CD8-positive, alpha-beta memory T cell (primary cell): ENCODE measurements at regions not wholly inside any gene's neighbourhood (a gene's known extent, or its start where the extent isn't known, plus 50 kb on each side); places are given as distances from the start of the nearest gene placed in this dataset.
A peak's percentile ranks its signal among the peaks of the same experiment; 100 is the strongest.

Experiments
- CTCF ChIA-PET: fragments of 350-600 bp; sonication (Branson Sonifier 250); formaldehyde crosslinking; loops from one replicate; lab custom pipeline; 2021; ENCODE audit warnings: antibody characterized with exemption; lab: Charles Lee
- POLR2A ChIA-PET: fragments of 350-600 bp; sonication (Branson Sonifier 250); formaldehyde crosslinking; loops from one replicate; lab custom pipeline; 2021; ENCODE audit warnings: antibody characterized with exemption; lab: Charles Lee
- DNase-seq, 5 donors: peaks; one replicate each; pipeline versions ENCODE4 v3.0.0 to v3.0.0-alpha.2; 2020 to 2022; ENCODE audit warnings: mixed read lengths in 1 of 5
- H3K27ac ChIP-seq: one replicate; pipeline ENCODE4 v1.7.0; 2013; ENCODE audit warnings: low read depth, mild to moderate bottlenecking, low read length, moderate library complexity
- H3K27me3 ChIP-seq: 2 replicates; pipeline ENCODE4 v1.7.0; 2013; ENCODE audit warnings: low read length, mild to moderate bottlenecking; ENCODE audit not compliant: insufficient read depth, poor library complexity, severe bottlenecking
- H3K36me3 ChIP-seq: 2 replicates; pipeline ENCODE4 v1.7.0; 2013; ENCODE audit warnings: mild to moderate bottlenecking, low read length, moderate library complexity; ENCODE audit not compliant: insufficient read depth
- H3K4me1 ChIP-seq: 2 replicates; pipeline ENCODE4 v1.7.0; 2013; ENCODE audit warnings: mild to moderate bottlenecking, low read length, moderate library complexity; ENCODE audit not compliant: insufficient read depth
- H3K4me3 ChIP-seq: 2 replicates; pipeline ENCODE4 v1.7.0; 2013; ENCODE audit warnings: mild to moderate bottlenecking, low read length
- H3K9me3 ChIP-seq: 2 replicates; pipeline ENCODE4 v1.7.0; 2013; ENCODE audit warnings: mild to moderate bottlenecking, low read length
- H3K27ac Mint-ChIP-seq, 8 donors: one replicate each; pipeline ENCODE4 v1.8.0; 2020 to 2021; ENCODE audit warnings: mixed read lengths in 8 of 8, mild to moderate bottlenecking in 6 of 8, inconsistent platforms in 3 of 8, moderate library complexity in 3 of 8
- H3K27me3 Mint-ChIP-seq, 2 donors: one replicate each; pipeline ENCODE4 v1.8.0; 2020 to 2021; ENCODE audit warnings: mixed read lengths in 2 of 2, mild to moderate bottlenecking in 1 of 2, moderate library complexity in 1 of 2
- H3K36me3 Mint-ChIP-seq, 3 donors: one replicate each; pipeline ENCODE4 v1.8.0; 2020 to 2021; ENCODE audit warnings: mixed read lengths in 3 of 3, inconsistent platforms in 1 of 3, mild to moderate bottlenecking in 1 of 3
- H3K4me1 Mint-ChIP-seq, 3 donors: one replicate each; pipeline ENCODE4 v1.8.0; 2020 to 2021; ENCODE audit warnings: mixed read lengths in 3 of 3, inconsistent platforms in 1 of 3, mild to moderate bottlenecking in 1 of 3
- H3K4me3 Mint-ChIP-seq, 7 donors: one replicate each; pipeline ENCODE4 v1.8.0; 2020 to 2021; ENCODE audit warnings: mixed read lengths in 7 of 7, mild to moderate bottlenecking in 6 of 7, moderate library complexity in 4 of 7, inconsistent platforms in 2 of 7
- H3K9me3 Mint-ChIP-seq, 5 donors: one replicate each; pipeline ENCODE4 v1.8.0; 2020 to 2022; ENCODE audit warnings: mixed read lengths in 5 of 5, mild to moderate bottlenecking in 3 of 5, moderate library complexity in 2 of 5, inconsistent platforms in 1 of 5

GRCh38 chr11:34793666-34794065 lies 122.5 kb downstream of the APIP start:
- POLR2A ChIA-PET: no interaction called here
- Mint-ChIP-seq H3K4me1 (no peaks in the 10 kb centered on the region), H3K36me3 (no peaks in the 10 kb centered on the region), H3K9me3 (peaks cover 0 to 5% (median 0%) of the 10 kb centered on the region in 5 donors), H3K27me3 (peaks cover 14 to 20% of the 10 kb centered on the region in 2 donors), H3K4me3 (no peak overlapping the region), H3K27ac (no peak overlapping the region)
- H3K4me1 ChIP-seq: no peaks in the 10 kb centered on the region
- CTCF ChIA-PET: no interaction called here
- H3K9me3 ChIP-seq: no peaks in the 10 kb centered on the region
- H3K36me3 ChIP-seq: no peaks in the 10 kb centered on the region
- no peak overlapping the region for H3K27ac ChIP-seq
- H3K4me3 ChIP-seq: no peak overlapping the region
- H3K27me3 ChIP-seq: no peaks in the 10 kb centered on the region
- DNase-seq: no peak

- Histone ChIP-seq H3K4me1 (no peaks in the 10 kb centered on the region), H3K27me3 (no peaks in the 10 kb centered on the region), H3K27ac (no peak overlapping the region), H3K4me3 (no peak overlapping the region), H3K9me3 (no peaks in the 10 kb centered on the region), H3K36me3 (no peaks in the 10 kb centered on the region)
- ChIA-PET POLR2A (no interaction called here), CTCF (no interaction called here)
- Mint-ChIP-seq H3K27me3 (peaks cover 12 to 16% of the 10 kb centered on the region in 2 donors), H3K36me3 (no peaks in the 10 kb centered on the region), H3K27ac (no peak overlapping the region), H3K4me1 (no peaks in the 10 kb centered on the region), H3K4me3 (no peak overlapping the region), H3K9me3 (peaks cover 0 to 5% (median 0%) of the 10 kb centered on the region in 5 donors)
- DNase-seq: no peak
Observed at GRCh38 chr11:34792814-34793258, 123.3 kb downstream of the APIP start.

- no peaks in the 10 kb centered on the region for H3K27me3 ChIP-seq
- Mint-ChIP-seq H3K9me3 (peaks cover 0 to 5% (median 0%) of the 10 kb centered on the region in 5 donors), H3K27me3 (peaks cover 12 to 16% of the 10 kb centered on the region in 2 donors), H3K36me3 (no peaks in the 10 kb centered on the region), H3K27ac (no peak overlapping the region), H3K4me3 (no peak overlapping the region), H3K4me1 (no peaks in the 10 kb centered on the region)
- ChIA-PET POLR2A (no interaction called here), CTCF (no interaction called here)
- H3K9me3 ChIP-seq: no peaks in the 10 kb centered on the region
- no peaks in the 10 kb centered on the region for H3K4me1 ChIP-seq
- no peaks in the 10 kb centered on the region for H3K36me3 ChIP-seq
- no peak overlapping the region for H3K27ac ChIP-seq
- DNase-seq: no peak
- no peak overlapping the region for H3K4me3 ChIP-seq
Observed at GRCh38 chr11:34791780-34792542, 124.2 kb downstream of the APIP start.

- H3K27me3 ChIP-seq: no peaks in the 10 kb centered on the region
- Mint-ChIP-seq H3K27me3 (peaks cover 12 to 16% of the 10 kb centered on the region in 2 donors), H3K27ac (no peak overlapping the region), H3K4me1 (no peaks in the 10 kb centered on the region), H3K9me3 (peaks cover 0 to 5% (median 0%) of the 10 kb centered on the region in 5 donors), H3K4me3 (no peak overlapping the region), H3K36me3 (no peaks in the 10 kb centered on the region)
- no peaks in the 10 kb centered on the region for H3K9me3 ChIP-seq
- no peak overlapping the region for H3K27ac ChIP-seq
- H3K4me1 ChIP-seq: no peaks in the 10 kb centered on the region
- POLR2A ChIA-PET: no interaction called here
- no peaks in the 10 kb centered on the region for H3K36me3 ChIP-seq
- no peak for DNase-seq
- CTCF ChIA-PET: no interaction called here
- H3K4me3 ChIP-seq: no peak overlapping the region
Observed at GRCh38 chr11:34790620-34791019, 125.6 kb downstream of the APIP start.

GRCh38 chr11:34789196-34789834 lies 126.9 kb downstream of the APIP start:
- Histone ChIP-seq H3K27ac (no peak overlapping the region), H3K36me3 (no peaks in the 10 kb centered on the region), H3K4me3 (no peak overlapping the region), H3K4me1 (no peaks in the 10 kb centered on the region), H3K9me3 (no peaks in the 10 kb centered on the region), H3K27me3 (no peaks in the 10 kb centered on the region)
- Mint-ChIP-seq H3K4me3 (no peak overlapping the region), H3K27ac (no peak overlapping the region), H3K27me3 (peaks cover 16 to 18% of the 10 kb centered on the region in 2 donors), H3K9me3 (peaks cover 0 to 5% (median 0%) of the 10 kb centered on the region in 5 donors), H3K36me3 (no peaks in the 10 kb centered on the region), H3K4me1 (no peaks in the 10 kb centered on the region)
- ChIA-PET CTCF (no interaction called here), POLR2A (no interaction called here)
- no peak for DNase-seq

GRCh38 chr11:34788642-34789041 lies 127.5 kb downstream of the APIP start:
- no peaks in the 10 kb centered on the region for H3K9me3 ChIP-seq
- DNase-seq: no peak
- Mint-ChIP-seq H3K27ac (peak overlapping the region in 1 of 8 donors; percentile 44), H3K27me3 (peaks cover 18 to 22% of the 10 kb centered on the region in 2 donors), H3K4me3 (no peak overlapping the region), H3K4me1 (no peaks in the 10 kb centered on the region), H3K9me3 (peaks cover 0 to 5% (median 0%) of the 10 kb centered on the region in 5 donors), H3K36me3 (no peaks in the 10 kb centered on the region)
- ChIA-PET POLR2A (no interaction called here), CTCF (no interaction called here)
- H3K27me3 ChIP-seq: no peaks in the 10 kb centered on the region
- no peak overlapping the region for H3K4me3 ChIP-seq
- no peak overlapping the region for H3K27ac ChIP-seq
- H3K4me1 ChIP-seq: no peaks in the 10 kb centered on the region
- H3K36me3 ChIP-seq: no peaks in the 10 kb centered on the region

- no peaks in the 10 kb centered on the region for H3K4me1 ChIP-seq
- H3K27ac Mint-ChIP-seq: no peak overlapping the region
- CTCF ChIA-PET: no interaction called here
- H3K9me3 ChIP-seq: no peaks in the 10 kb centered on the region
- DNase-seq: no peak
- no peaks in the 10 kb centered on the region for H3K36me3 ChIP-seq
- no peak overlapping the region for H3K27ac ChIP-seq
- H3K9me3 Mint-ChIP-seq: peaks cover 0 to 5% (median 0%) of the 10 kb centered on the region in 5 donors
- peaks cover 16 to 26% of the 10 kb centered on the region in 2 donors for H3K27me3 Mint-ChIP-seq
- H3K4me1 Mint-ChIP-seq: no peaks in the 10 kb centered on the region
- H3K36me3 Mint-ChIP-seq: no peaks in the 10 kb centered on the region
- no peak overlapping the region for H3K4me3 Mint-ChIP-seq
- H3K27me3 ChIP-seq: no peaks in the 10 kb centered on the region
- H3K4me3 ChIP-seq: no peak overlapping the region
- POLR2A ChIA-PET: no interaction called here
Observed at GRCh38 chr11:34787895-34788294, 128.3 kb downstream of the APIP start.

GRCh38 chr11:34787348-34787747 lies 128.8 kb downstream of the APIP start:
- no peak overlapping the region for H3K27ac Mint-ChIP-seq
- POLR2A ChIA-PET: no interaction called here
- peaks cover 0 to 5% (median 0%) of the 10 kb centered on the region in 5 donors for H3K9me3 Mint-ChIP-seq
- Histone ChIP-seq H3K27ac (no peak overlapping the region), H3K4me3 (no peak overlapping the region), H3K36me3 (no peaks in the 10 kb centered on the region), H3K4me1 (no peaks in the 10 kb centered on the region), H3K27me3 (no peaks in the 10 kb centered on the region), H3K9me3 (no peaks in the 10 kb centered on the region)
- peaks cover 18 to 27% of the 10 kb centered on the region in 2 donors for H3K27me3 Mint-ChIP-seq
- no peaks in the 10 kb centered on the region for H3K4me1 Mint-ChIP-seq
- H3K36me3 Mint-ChIP-seq: peaks cover 0 to under 1% (median 0%) of the 10 kb centered on the region in 3 donors
- no peak overlapping the region for H3K4me3 Mint-ChIP-seq
- CTCF ChIA-PET: no interaction called here
- no peak for DNase-seq
